Endothelial cell of umbilical vein (primary cell): ENCODE measurements at regions not wholly inside any gene's neighbourhood (a gene's known extent, or its start where the extent isn't known, plus 50 kb on each side); places are given as distances from the start of the nearest gene placed in this dataset.

Experiments used
- BruUV-seq: library from RNA; stranded (reverse); fragments of 400-500 nt; replicated peaks from 2 replicates; lab custom pipeline; 2021; lab: Mats Ljungman, UMichigan
- CTCF ChIA-PET: fragments of 300-600, 350-600 bp; sonication (Branson Sonifier 250); formaldehyde crosslinking; loops from one replicate; lab custom pipeline; 2021; ENCODE audit warnings: antibody characterized with exemption, inconsistent platforms; lab: Charles Lee
- POLR2A ChIA-PET: fragments of 300-600, 350-600 bp; sonication (Branson Sonifier 250); formaldehyde crosslinking; loops from one replicate; lab custom pipeline; 2021; ENCODE audit warnings: antibody characterized with exemption, inconsistent platforms; lab: Charles Lee
- DNase-seq: peaks from one replicate; pipeline ENCODE4 v3.0.0-alpha.2; 2011; ENCODE audit warnings: low read depth, low spot score
- FAIRE-seq: peaks from 2 replicates; lab custom pipeline; 2011; peaks lifted over from hg19 to GRCh38; lab: Jason Lieb, UNC
- H2AFZ ChIP-seq: 2 replicates; pipeline ENCODE4 v1.6.0; 2012; ENCODE audit warnings: low read depth, low read length, control low read depth, inconsistent platforms
- H3K27ac ChIP-seq: 2 replicates; pipeline ENCODE4 v1.5.1; 2011; ENCODE audit warnings: low read depth, mild to moderate bottlenecking, control low read depth, low read length, moderate library complexity; ENCODE audit not compliant: insufficient read depth
- H3K27me3 ChIP-seq, 2 experiments: 2 replicates each; pipeline versions ENCODE4 v1.6.0 to v1.6.1; 2011; ENCODE audit warnings: low read length in 2 of 2, mixed read lengths in 1 of 2; ENCODE audit not compliant: control insufficient read depth in 2 of 2, insufficient read depth in 2 of 2
- H3K36me3 ChIP-seq, 2 experiments: 2 replicates in 1 of 2; 3 replicates in 1 of 2; pipeline ENCODE4 v1.5.1; 2011; ENCODE audit warnings: low read length in 2 of 2, mild to moderate bottlenecking in 1 of 2, moderate library complexity in 1 of 2; ENCODE audit not compliant: control insufficient read depth in 2 of 2, insufficient read depth in 2 of 2; ENCODE audit errors: extremely low read depth in 1 of 2
- H3K4me1 ChIP-seq: 3 replicates; pipeline ENCODE4 v1.5.1; 2011; ENCODE audit warnings: mild to moderate bottlenecking, low read length; ENCODE audit not compliant: control insufficient read depth, insufficient read depth; ENCODE audit errors: extremely low read depth
- H3K4me2 ChIP-seq: 2 replicates; pipeline ENCODE4 v1.6.1; 2011; ENCODE audit warnings: low read length, control low read depth, mixed read lengths; ENCODE audit not compliant: insufficient read depth
- H3K4me3 ChIP-seq, 3 experiments: fragments of 200-600 bp in 1 of 3; sonication (generic), shearing (Covaris generic) in 1 of 3; replicated peaks in 1 of 3; 2 replicates each; pipeline ENCODE4 v1.5.1; 2011 to 2016; ENCODE audit warnings: control low read depth in 3 of 3, low read length in 3 of 3, mild to moderate bottlenecking in 2 of 3, inconsistent platforms in 1 of 3, low read depth in 1 of 3, moderate library complexity in 1 of 3; ENCODE audit not compliant: insufficient read depth in 1 of 3
- H3K79me2 ChIP-seq: 2 replicates; pipeline ENCODE4 v1.6.0; 2012; ENCODE audit warnings: low read length, inconsistent platforms; ENCODE audit not compliant: control insufficient read depth, insufficient read depth
- H3K9ac ChIP-seq: replicated peaks from 2 replicates; pipeline ENCODE3; 2011; ENCODE audit warnings: low read length, control low read depth; ENCODE audit not compliant: insufficient read depth; ENCODE audit errors: extremely low read depth
- H3K9me1 ChIP-seq: replicated peaks from 3 replicates; pipeline ENCODE4 v1.6.0; 2011; ENCODE audit warnings: mild to moderate bottlenecking, low read length; ENCODE audit not compliant: control insufficient read depth, insufficient read depth; ENCODE audit errors: extremely low read depth
- H3K9me3 ChIP-seq: replicated peaks from 2 replicates; pipeline ENCODE4 v1.5.1; 2012; ENCODE audit warnings: low read length, inconsistent platforms; ENCODE audit not compliant: control insufficient read depth, insufficient read depth
- H4K20me1 ChIP-seq: replicated peaks from 2 replicates; pipeline ENCODE3; 2011; ENCODE audit warnings: mild to moderate bottlenecking, low read length; ENCODE audit not compliant: control insufficient read depth, insufficient read depth; ENCODE audit errors: extremely low read depth
- EZH2 ChIP-seq: IDR thresholded peaks from 2 replicates; pipeline ENCODE4 v1.6.1; 2012; ENCODE audit warnings: borderline replicate concordance, low read depth, mild to moderate bottlenecking, moderate library complexity, low read length, inconsistent platforms; ENCODE audit not compliant: severe bottlenecking
- FOS ChIP-seq: IDR thresholded peaks from 2 replicates; pipeline ENCODE4 v1.6.1; 2011; ENCODE audit warnings: mild to moderate bottlenecking, low read length, moderate library complexity, borderline replicate concordance; ENCODE audit not compliant: insufficient read depth
- GATA2 ChIP-seq: IDR thresholded peaks from 2 replicates; pipeline ENCODE4 v1.7.0; 2011; ENCODE audit warnings: low read depth, mild to moderate bottlenecking, moderate library complexity, mixed read lengths, low read length; ENCODE audit not compliant: insufficient read length, insufficient read depth
- JUN ChIP-seq: IDR thresholded peaks from 2 replicates; pipeline ENCODE4 v1.6.1; 2011; ENCODE audit warnings: borderline replicate concordance, low read depth; ENCODE audit not compliant: insufficient read length, insufficient read depth
- MAX ChIP-seq: IDR thresholded peaks from 2 replicates; pipeline ENCODE4 v1.6.1; 2011; ENCODE audit not compliant: insufficient read depth, insufficient read length
- MYC ChIP-seq: IDR thresholded peaks from one replicate; pipeline ENCODE4 v1.6.1; 2011; ENCODE audit warnings: mild to moderate bottlenecking, low read depth, low read length
- POLR2A ChIP-seq: IDR thresholded peaks from 2 replicates; pipeline ENCODE4 v1.6.1; 2012; ENCODE audit warnings: low read depth, mild to moderate bottlenecking, control low read depth, low read length
- POLR2AphosphoS5 ChIP-seq: IDR thresholded peaks from 2 replicates; pipeline ENCODE4 v1.6.1; 2012; ENCODE audit warnings: low read depth, mild to moderate bottlenecking, control low read depth, low read length, moderate library complexity; ENCODE audit not compliant: insufficient read depth
- dilution Hi-C: fragments of 300-500 bp; cut with MboI; formaldehyde crosslinking; loops from one replicate; pipeline ENCODE4 v1.15.0; 2019; ENCODE audit warnings: low sequenced_read_pairs; ENCODE audit not compliant: extremely low pct_ligation_motif_present
- intact Hi-C: fragments of 100-400 bp; cut with micrococcal nuclease; formaldehyde crosslinking; loops from one replicate; pipeline ENCODE4 v1.10.0; 2022
- TF ChIP-seq, protein P1 (sequence below), 2 donors: IDR thresholded peaks; 1 replicate in 1 of 2; 2 replicates in 1 of 2; pipeline ENCODE4 v1.5.1; 2011; ENCODE audit warnings: low read length in 2 of 2, mild to moderate bottlenecking in 2 of 2, moderate library complexity in 2 of 2, control low read depth in 1 of 2, inconsistent platforms in 1 of 2, low read depth in 1 of 2; ENCODE audit not compliant: insufficient read depth in 1 of 2; ENCODE audit errors: extremely low read depth in 1 of 2

DNA sequence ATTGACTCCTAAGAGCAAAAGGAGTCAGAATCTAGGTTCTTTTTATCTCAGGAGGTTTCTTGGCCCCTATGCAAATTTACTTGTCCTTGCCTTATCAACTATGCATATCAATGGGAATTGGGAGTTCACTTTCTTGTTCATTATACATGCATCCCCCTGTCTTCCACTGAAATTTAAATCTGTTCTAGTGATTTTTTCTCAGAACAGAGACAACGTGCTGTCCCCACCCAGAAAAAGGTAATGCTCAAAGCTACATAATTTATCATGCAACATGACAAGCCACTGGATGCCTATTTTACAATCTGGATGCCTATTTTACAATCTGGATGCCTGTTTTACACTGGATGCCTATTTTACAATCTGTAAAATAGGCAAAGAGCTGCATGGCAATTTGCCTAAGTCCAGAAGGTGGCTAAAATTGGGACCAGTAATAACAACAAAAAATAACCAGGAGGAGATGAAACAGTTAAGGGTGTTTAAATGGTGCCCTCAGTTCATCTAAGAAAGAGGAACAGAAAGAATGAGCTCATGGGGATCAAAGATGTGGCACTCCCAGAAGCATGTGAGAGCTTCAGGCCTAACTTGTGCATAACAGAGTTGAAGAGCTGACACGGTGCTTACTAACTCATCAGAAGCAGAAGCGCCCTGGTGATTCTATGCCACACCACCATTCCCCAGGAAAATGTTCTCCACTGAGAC is 537.8 kb upstream of the BOD1L1 start:
- Histone ChIP-seq H3K27me3 (peaks cover 0 to 7% of the 10 kb centered on the region in 2 experiments), H3K36me3 (no peaks in the 10 kb centered on the region), H3K27ac (no peak overlapping the region), H3K79me2 (no peaks in the 10 kb centered on the region), H3K4me2 (no peak overlapping the region), H4K20me1 (no peaks in the 10 kb centered on the region), H3K4me1 (peaks cover 19% of the 10 kb centered on the region), H3K9me3 (no peaks in the 10 kb centered on the region), H3K4me3 (no peak overlapping the region), H2AFZ (no peak overlapping the region), H3K9ac (no peak overlapping the region), H3K9me1 (no peaks in the 10 kb centered on the region)
- no peak for FAIRE-seq
- ChIA-PET CTCF (no interaction called here), POLR2A (no interaction called here)
- intact Hi-C loops: loop anchor here (10.0 kb wide), 1 partner anchor 839 kb away; the partner anchor contains the start of gene CPEB2
- TF ChIP-seq, protein P1, sequence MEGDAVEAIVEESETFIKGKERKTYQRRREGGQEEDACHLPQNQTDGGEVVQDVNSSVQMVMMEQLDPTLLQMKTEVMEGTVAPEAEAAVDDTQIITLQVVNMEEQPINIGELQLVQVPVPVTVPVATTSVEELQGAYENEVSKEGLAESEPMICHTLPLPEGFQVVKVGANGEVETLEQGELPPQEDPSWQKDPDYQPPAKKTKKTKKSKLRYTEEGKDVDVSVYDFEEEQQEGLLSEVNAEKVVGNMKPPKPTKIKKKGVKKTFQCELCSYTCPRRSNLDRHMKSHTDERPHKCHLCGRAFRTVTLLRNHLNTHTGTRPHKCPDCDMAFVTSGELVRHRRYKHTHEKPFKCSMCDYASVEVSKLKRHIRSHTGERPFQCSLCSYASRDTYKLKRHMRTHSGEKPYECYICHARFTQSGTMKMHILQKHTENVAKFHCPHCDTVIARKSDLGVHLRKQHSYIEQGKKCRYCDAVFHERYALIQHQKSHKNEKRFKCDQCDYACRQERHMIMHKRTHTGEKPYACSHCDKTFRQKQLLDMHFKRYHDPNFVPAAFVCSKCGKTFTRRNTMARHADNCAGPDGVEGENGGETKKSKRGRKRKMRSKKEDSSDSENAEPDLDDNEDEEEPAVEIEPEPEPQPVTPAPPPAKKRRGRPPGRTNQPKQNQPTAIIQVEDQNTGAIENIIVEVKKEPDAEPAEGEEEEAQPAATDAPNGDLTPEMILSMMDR (IDR thresholded peaks at IDR 0.05; ENCODE audit: extremely low read depth in 1 of 2, insufficient read depth in 1 of 2, low read depth in 1 of 2, low read length in 2 of 2): no peak
- TF ChIP-seq GATA2 (no peak), MAX (no peak), FOS (no peak), POLR2A (no peak), POLR2AphosphoS5 (no peak), EZH2 (no peak), MYC (no peak), JUN (no peak)
- no peak for DNase-seq
- dilution Hi-C loops: no loop called here
- no TSS peak for BruUV-seq
